C4-2B (cell line): ENCODE measurements at regions not wholly inside any gene's neighbourhood (a gene's known extent, or its start where the extent isn't known, plus 50 kb on each side); places are given as distances from the start of the nearest gene placed in this dataset.

ENCODE experiments used
- H3K27ac ChIP-seq: fragments of 450-650 bp; 2 replicates; pipeline ENCODE4 v1.5.1; 2017
- CTCF ChIP-seq: fragments of 450-650 bp; conservative IDR thresholded peaks from 2 replicates; pipeline ENCODE4 v1.5.1; 2017; ENCODE audit warnings: mild to moderate bottlenecking
- ZFX ChIP-seq: fragments of 450-650 bp; IDR thresholded peaks from 2 replicates; pipeline ENCODE4 v1.6.1; 2017

- H3K27ac ChIP-seq = no peak overlapping the region
- TF ChIP-seq CTCF (no peak), ZFX (no peak)
Observed at GRCh38 chr2:67633212-67633856, 236.2 kb downstream of the ETAA1 start.

GRCh38 chr2:67638146-67638545, 241.0 kb downstream of the ETAA1 start:
- no peak overlapping the region for H3K27ac ChIP-seq
- TF ChIP-seq CTCF (no peak), ZFX (no peak)

- no peak overlapping the region for H3K27ac ChIP-seq
Observed at GRCh38 chr2:67641312-67642045, 244.3 kb downstream of the ETAA1 start.

GRCh38 chr2:67642046-67642382, 244.9 kb downstream of the ETAA1 start:
- no peak for TF ChIP-seq CTCF
- no peak overlapping the region for H3K27ac ChIP-seq

More at GRCh38 chr2:67641312-67642045, 244.3 kb downstream of the ETAA1 start:
- TF ChIP-seq CTCF = no peak
- TF ChIP-seq ZFX = no peak

- no peak overlapping the region for H3K27ac ChIP-seq
- TF ChIP-seq ZFX (no peak), CTCF (no peak)
Observed at GRCh38 chr2:67642961-67643360, 245.8 kb downstream of the ETAA1 start.

GRCh38 chr2:67645280-67646138, 248.4 kb downstream of the ETAA1 start:
- TF ChIP-seq CTCF (no peak), ZFX (no peak)
- H3K27ac ChIP-seq = no peak overlapping the region
